ENCODE measurements at regions not wholly inside any gene's neighbourhood (a gene's known extent, or its start where the extent isn't known, plus 50 kb on each side); places are given as distances from the start of the nearest gene placed in this dataset.

- TF ChIP-seq REST (IDR thresholded peaks at IDR 0.05), result no peak
- no peak for TF ChIP-seq HNF4A (conservative IDR thresholded peaks at IDR 0.05)
Observed at GRCh38 chr10:128540781-128541761, 414.8 kb upstream of the MKI67 start (continued).

GRCh38 chr10:128541926-128542475, 415.8 kb upstream of the MKI67 start:
- H3K4me3 ChIP-seq (ENCODE audit: low read depth in 1 of 3, low read length in 3 of 3), result no peak overlapping the region
- 69% methylated on average over 2 of the region's 2 CpGs for WGBS
- TF ChIP-seq, protein P1, sequence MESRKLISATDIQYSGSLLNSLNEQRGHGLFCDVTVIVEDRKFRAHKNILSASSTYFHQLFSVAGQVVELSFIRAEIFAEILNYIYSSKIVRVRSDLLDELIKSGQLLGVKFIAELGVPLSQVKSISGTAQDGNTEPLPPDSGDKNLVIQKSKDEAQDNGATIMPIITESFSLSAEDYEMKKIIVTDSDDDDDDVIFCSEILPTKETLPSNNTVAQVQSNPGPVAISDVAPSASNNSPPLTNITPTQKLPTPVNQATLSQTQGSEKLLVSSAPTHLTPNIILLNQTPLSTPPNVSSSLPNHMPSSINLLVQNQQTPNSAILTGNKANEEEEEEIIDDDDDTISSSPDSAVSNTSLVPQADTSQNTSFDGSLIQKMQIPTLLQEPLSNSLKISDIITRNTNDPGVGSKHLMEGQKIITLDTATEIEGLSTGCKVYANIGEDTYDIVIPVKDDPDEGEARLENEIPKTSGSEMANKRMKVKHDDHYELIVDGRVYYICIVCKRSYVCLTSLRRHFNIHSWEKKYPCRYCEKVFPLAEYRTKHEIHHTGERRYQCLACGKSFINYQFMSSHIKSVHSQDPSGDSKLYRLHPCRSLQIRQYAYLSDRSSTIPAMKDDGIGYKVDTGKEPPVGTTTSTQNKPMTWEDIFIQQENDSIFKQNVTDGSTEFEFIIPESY (IDR thresholded peaks at IDR 0.05), result no peak
- TF ChIP-seq FOXA1 (IDR thresholded peaks at IDR 0.05) (no peak), RAD21 (IDR thresholded peaks at IDR 0.05) (no peak), EGR1 (IDR thresholded peaks at IDR 0.05; ENCODE audit: low read depth in 2 of 2) (no peak), RXRA (IDR thresholded peaks at IDR 0.05) (no peak)
- H3K27ac ChIP-seq (ENCODE audit: low read depth in 1 of 2, low read length in 2 of 2), result no peak overlapping the region
- peaks cover 0 to 12% (median 6%) of the 10 kb centered on the region in 4 donors for H3K4me1 ChIP-seq (ENCODE audit: control insufficient read depth in 4 of 4, insufficient read depth in 4 of 4, low read length in 3 of 4)
- H3K36me3 ChIP-seq (ENCODE audit: control insufficient read depth in 4 of 4, insufficient read depth in 3 of 4, low read depth in 1 of 4, low read length in 3 of 4), result no peaks in the 10 kb centered on the region
- DNase-seq (ENCODE audit: low spot score), result no peak
- no peak overlapping the region for H3K9ac ChIP-seq (ENCODE audit: low read depth in 1 of 2, low read length in 2 of 2)
- H3K9me3 ChIP-seq (ENCODE audit: control insufficient read depth in 4 of 4, low read length in 3 of 4), result no peaks in the 10 kb centered on the region
- H3K27me3 ChIP-seq (ENCODE audit: control insufficient read depth in 4 of 4, insufficient read depth in 4 of 4, low read length in 3 of 4), result peaks cover 0 to 23% (median 5%) of the 10 kb centered on the region in 4 donors

DNA sequence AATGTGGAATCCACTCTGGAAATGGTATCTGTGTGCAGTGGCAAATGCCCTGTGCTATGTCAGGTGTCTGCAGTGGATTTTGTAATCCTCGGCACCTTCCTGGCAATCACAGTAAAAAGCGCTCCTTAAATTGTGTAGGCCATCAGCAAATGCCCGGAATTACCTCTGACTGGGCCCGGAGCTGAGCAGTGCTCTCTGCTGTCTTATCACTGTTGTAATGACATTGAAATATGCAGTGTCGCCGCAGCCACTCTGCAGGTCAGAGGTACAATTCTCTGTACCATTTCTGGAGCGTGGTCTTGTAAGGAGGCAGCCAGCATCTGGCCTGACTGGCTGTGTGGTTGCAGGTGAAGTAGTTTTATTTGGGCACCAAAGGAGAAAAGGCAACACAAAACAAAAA, 416.4 kb upstream of the MKI67 start:
- Histone ChIP-seq H3K27ac (ENCODE audit: low read depth in 1 of 2, low read length in 2 of 2) (no peak overlapping the region), H3K27me3 (ENCODE audit: control insufficient read depth in 4 of 4, insufficient read depth in 4 of 4, low read length in 3 of 4) (peaks cover 0 to 20% (median 5%) of the 10 kb centered on the region in 4 donors), H3K4me3 (ENCODE audit: low read depth in 1 of 3, low read length in 3 of 3) (no peak overlapping the region), H3K36me3 (ENCODE audit: control insufficient read depth in 4 of 4, insufficient read depth in 3 of 4, low read depth in 1 of 4, low read length in 3 of 4) (no peaks in the 10 kb centered on the region), H3K9me3 (ENCODE audit: control insufficient read depth in 4 of 4, low read length in 3 of 4) (no peaks in the 10 kb centered on the region), H3K4me1 (ENCODE audit: control insufficient read depth in 4 of 4, insufficient read depth in 4 of 4, low read length in 3 of 4) (peaks cover 0 to 12% (median 6%) of the 10 kb centered on the region in 4 donors), H3K9ac (ENCODE audit: low read depth in 1 of 2, low read length in 2 of 2) (no peak overlapping the region)
- no peak for DNase-seq (ENCODE audit: low spot score)
- TF ChIP-seq SP1 (IDR thresholded peaks at IDR 0.05), result no peak
- TF ChIP-seq NR2F2 (IDR thresholded peaks at IDR 0.05), result no peak
- no peak for TF ChIP-seq GABPA (IDR thresholded peaks at IDR 0.05 in 1 of 2, conservative IDR thresholded peaks at IDR 0.05 in 1 of 2)
- no peak for TF ChIP-seq REST (IDR thresholded peaks at IDR 0.05)
- TF ChIP-seq, protein P1 (IDR thresholded peaks at IDR 0.05), result no peak
- TF ChIP-seq YY1 (IDR thresholded peaks at IDR 0.05), result no peak
- no peak for TF ChIP-seq RXRA (IDR thresholded peaks at IDR 0.05)
- WGBS, result 68% methylated on average over 7 of the region's 7 CpGs

All from liver (tissue), 7 donors.